ENCODE measurements at regions not wholly inside any gene's neighbourhood (a gene's known extent, or its start where the extent isn't known, plus 50 kb on each side); places are given as distances from the start of the nearest gene placed in this dataset.

GRCh38 chr16:79914961-79915720 is 314.6 kb upstream of the MAF start:
- no peak for TF ChIP-seq POLR2A (IDR thresholded peaks at IDR 0.05)
- TF ChIP-seq, protein P1, sequence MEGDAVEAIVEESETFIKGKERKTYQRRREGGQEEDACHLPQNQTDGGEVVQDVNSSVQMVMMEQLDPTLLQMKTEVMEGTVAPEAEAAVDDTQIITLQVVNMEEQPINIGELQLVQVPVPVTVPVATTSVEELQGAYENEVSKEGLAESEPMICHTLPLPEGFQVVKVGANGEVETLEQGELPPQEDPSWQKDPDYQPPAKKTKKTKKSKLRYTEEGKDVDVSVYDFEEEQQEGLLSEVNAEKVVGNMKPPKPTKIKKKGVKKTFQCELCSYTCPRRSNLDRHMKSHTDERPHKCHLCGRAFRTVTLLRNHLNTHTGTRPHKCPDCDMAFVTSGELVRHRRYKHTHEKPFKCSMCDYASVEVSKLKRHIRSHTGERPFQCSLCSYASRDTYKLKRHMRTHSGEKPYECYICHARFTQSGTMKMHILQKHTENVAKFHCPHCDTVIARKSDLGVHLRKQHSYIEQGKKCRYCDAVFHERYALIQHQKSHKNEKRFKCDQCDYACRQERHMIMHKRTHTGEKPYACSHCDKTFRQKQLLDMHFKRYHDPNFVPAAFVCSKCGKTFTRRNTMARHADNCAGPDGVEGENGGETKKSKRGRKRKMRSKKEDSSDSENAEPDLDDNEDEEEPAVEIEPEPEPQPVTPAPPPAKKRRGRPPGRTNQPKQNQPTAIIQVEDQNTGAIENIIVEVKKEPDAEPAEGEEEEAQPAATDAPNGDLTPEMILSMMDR (IDR thresholded peaks at IDR 0.05): no peak
- H3K27ac ChIP-seq: no peak overlapping the region
- H3K4me3 ChIP-seq: no peak overlapping the region
- no peaks in the 10 kb centered on the region for H3K27me3 ChIP-seq
- ATAC-seq: no peak
- no peaks in the 10 kb centered on the region for H3K4me1 ChIP-seq
- no peaks in the 10 kb centered on the region for H3K36me3 ChIP-seq
- H3K9me3 ChIP-seq: no peaks in the 10 kb centered on the region
- DNase-seq: no peak
- intact Hi-C loops (cut with DNase I): no loop called here
- WGBS, 4 donors: 76 to 80% (median 77%) methylated on average over 5 of the region's 5 CpGs

- DNase-seq (no peak), ATAC-seq (no peak)
- intact Hi-C loops (cut with DNase I): no loop called here
- 66 to 73% (median 69%) methylated on average over 7 of the region's 7 CpGs for WGBS, 4 donors
- H3K4me3 ChIP-seq: no peak overlapping the region
- no peaks in the 10 kb centered on the region for H3K27me3 ChIP-seq
- TF ChIP-seq, protein P1 (IDR thresholded peaks at IDR 0.05): no peak
- no peak for TF ChIP-seq POLR2A (IDR thresholded peaks at IDR 0.05)
- no peaks in the 10 kb centered on the region for H3K9me3 ChIP-seq
- H3K27ac ChIP-seq: no peak overlapping the region
- H3K36me3 ChIP-seq: no peaks in the 10 kb centered on the region
- no peaks in the 10 kb centered on the region for H3K4me1 ChIP-seq
Measured at GRCh38 chr16:79912592-79913310, 312.2 kb upstream of the MAF start.

DNA sequence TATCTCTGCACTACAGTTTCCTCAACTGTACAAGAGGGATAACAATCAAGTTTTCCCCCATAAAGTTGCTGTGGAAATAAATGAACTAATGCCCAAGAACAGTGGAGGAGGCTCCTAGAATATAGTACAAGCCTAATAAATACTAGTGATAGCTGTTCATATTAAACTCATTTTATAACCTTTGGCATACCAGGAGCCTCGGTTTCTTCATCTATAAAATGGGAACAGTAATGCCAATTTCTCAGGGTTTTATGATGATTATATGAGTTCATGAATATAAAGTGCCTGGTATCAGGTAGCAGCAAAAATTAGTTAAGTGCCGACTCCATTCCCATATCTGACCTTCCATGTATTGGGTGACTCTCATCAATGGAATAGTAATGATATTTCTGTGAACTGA is 311.1 kb upstream of the MAF start:
- DNase-seq (no peak), ATAC-seq (no peak)
- no peaks in the 10 kb centered on the region for H3K4me1 ChIP-seq
- intact Hi-C loops (cut with DNase I): no loop called here
- no peak overlapping the region for H3K27ac ChIP-seq
- WGBS, 4 donors: 87 to 92% (median 91%) methylated on average over 2 of the region's 2 CpGs
- H3K4me3 ChIP-seq: no peak overlapping the region
- H3K27me3 ChIP-seq: no peaks in the 10 kb centered on the region
- H3K36me3 ChIP-seq: no peaks in the 10 kb centered on the region
- TF ChIP-seq, protein P1 (IDR thresholded peaks at IDR 0.05): no peak
- no peak for TF ChIP-seq POLR2A (IDR thresholded peaks at IDR 0.05)
- peaks cover 0 to 5% (median 0%) of the 10 kb centered on the region in 12 donors for H3K9me3 ChIP-seq

GRCh38 chr16:79909571-79909970 is 309.0 kb upstream of the MAF start:
- intact Hi-C loops (cut with DNase I): no loop called here
- Histone ChIP-seq H3K9me3 (peaks cover 0 to 5% (median 0%) of the 10 kb centered on the region in 12 donors), H3K4me3 (no peak overlapping the region), H3K36me3 (no peaks in the 10 kb centered on the region), H3K27ac (no peak overlapping the region), H3K4me1 (no peaks in the 10 kb centered on the region), H3K27me3 (no peaks in the 10 kb centered on the region)
- DNase-seq (no peak), ATAC-seq (no peak)
- TF ChIP-seq POLR2A (IDR thresholded peaks at IDR 0.05): no peak
- TF ChIP-seq, protein P1 (IDR thresholded peaks at IDR 0.05): no peak
- 67 to 71% (median 68%) methylated on average over 7 of the region's 7 CpGs for WGBS, 4 donors
